Skeletal muscle satellite cell (primary cell): ENCODE measurements at regions not wholly inside any gene's neighbourhood (a gene's known extent, or its start where the extent isn't known, plus 50 kb on each side); places are given as distances from the start of the nearest gene placed in this dataset.

Experiments
- small RNA-seq: library from RNA; depleted of rRNA; stranded (forward); fragments of <200 nt; gene quantifications from one replicate; pipeline ENCODE3, GENCODE V24; 2012

Small RNAs in the stretch of these regions (small RNA-seq; reads per million reads assigned to genes)
- 938 reads per million, percentile 99 among the genes with 10 or more reads in this experiment for gene RF00100
- 3.0 reads per million, percentile 77 among the genes with 10 or more reads in this experiment for gene RNU1-59P
